ENCODE measurements at regions not wholly inside any gene's neighbourhood (a gene's known extent, or its start where the extent isn't known, plus 50 kb on each side); places are given as distances from the start of the nearest gene placed in this dataset.

DNA sequence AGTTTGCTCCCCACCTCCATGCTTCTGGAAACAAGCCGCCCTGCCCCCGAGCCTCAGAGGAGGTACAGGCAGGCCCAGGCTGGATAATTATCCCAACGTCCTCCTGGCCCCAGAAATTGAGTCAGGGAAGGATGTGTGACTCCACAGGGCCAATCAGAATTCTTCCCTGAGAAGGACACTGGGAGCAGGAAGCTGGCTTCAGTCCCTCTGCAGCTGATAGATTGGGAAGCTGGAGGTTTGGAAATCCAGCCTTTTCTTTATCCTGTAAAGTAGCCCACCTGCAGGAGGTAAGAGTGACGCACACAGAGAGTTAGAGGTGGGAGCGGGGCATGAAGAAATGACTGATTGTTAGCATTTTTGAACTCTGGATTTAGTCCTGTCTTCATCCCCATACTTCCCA lies 97.5 kb upstream of the CD82 start:
- TF ChIP-seq, protein P1, sequence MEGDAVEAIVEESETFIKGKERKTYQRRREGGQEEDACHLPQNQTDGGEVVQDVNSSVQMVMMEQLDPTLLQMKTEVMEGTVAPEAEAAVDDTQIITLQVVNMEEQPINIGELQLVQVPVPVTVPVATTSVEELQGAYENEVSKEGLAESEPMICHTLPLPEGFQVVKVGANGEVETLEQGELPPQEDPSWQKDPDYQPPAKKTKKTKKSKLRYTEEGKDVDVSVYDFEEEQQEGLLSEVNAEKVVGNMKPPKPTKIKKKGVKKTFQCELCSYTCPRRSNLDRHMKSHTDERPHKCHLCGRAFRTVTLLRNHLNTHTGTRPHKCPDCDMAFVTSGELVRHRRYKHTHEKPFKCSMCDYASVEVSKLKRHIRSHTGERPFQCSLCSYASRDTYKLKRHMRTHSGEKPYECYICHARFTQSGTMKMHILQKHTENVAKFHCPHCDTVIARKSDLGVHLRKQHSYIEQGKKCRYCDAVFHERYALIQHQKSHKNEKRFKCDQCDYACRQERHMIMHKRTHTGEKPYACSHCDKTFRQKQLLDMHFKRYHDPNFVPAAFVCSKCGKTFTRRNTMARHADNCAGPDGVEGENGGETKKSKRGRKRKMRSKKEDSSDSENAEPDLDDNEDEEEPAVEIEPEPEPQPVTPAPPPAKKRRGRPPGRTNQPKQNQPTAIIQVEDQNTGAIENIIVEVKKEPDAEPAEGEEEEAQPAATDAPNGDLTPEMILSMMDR (conservative IDR thresholded peaks at IDR 0.05; ENCODE audit: low read depth, low read length), result no peak
- TF ChIP-seq EZH2 (IDR thresholded peaks at IDR 0.05; ENCODE audit: borderline replicate concordance, low read depth, low read length, poor library complexity, severe bottlenecking), result no peak
